Stomach (tissue), 8 donors: ENCODE measurements at regions not wholly inside any gene's neighbourhood (a gene's known extent, or its start where the extent isn't known, plus 50 kb on each side); places are given as distances from the start of the nearest gene placed in this dataset.
A peak's percentile ranks its signal among the peaks of the same experiment; 100 is the strongest.

Experiments
- DNase-seq, 2 donors: peaks; one replicate each; pipeline versions ENCODE4 v3.0.0 to v3.0.0-alpha.2; 2013 to 2019
- H3K27ac ChIP-seq, 5 donors: fragments of 200-600 bp in 4 of 5; sonication (generic) in 4 of 5; one replicate each; pipeline ENCODE4 v1.5.1; 2013 to 2019; ENCODE audit warnings: mild to moderate bottlenecking in 1 of 5, moderate library complexity in 1 of 5
- H3K27me3 ChIP-seq, 3 donors: fragments of 200-600 bp; sonication (generic); one replicate each; pipeline ENCODE4 v1.5.1; 2017 to 2019; ENCODE audit warnings: mixed run types in 1 of 3
- H3K36me3 ChIP-seq, 4 donors: fragments of 200-600 bp; sonication (generic); 1 replicate in 3 of 4; 2 replicates in 1 of 4; pipeline ENCODE4 v1.5.1; 2016 to 2019
- H3K4me1 ChIP-seq, 4 donors: fragments of 200-600 bp; sonication (generic); one replicate each; pipeline ENCODE4 v1.5.1; 2016 to 2019
- H3K4me3 ChIP-seq, 4 donors: fragments of 200-600 bp; sonication (generic) in 3 of 4; one replicate each; pipeline ENCODE4 v1.5.1; 2016 to 2019; ENCODE audit warnings: mild to moderate bottlenecking in 1 of 4
- H3K9me3 ChIP-seq, 4 donors: fragments of 200-600 bp; sonication (generic); one replicate each; pipeline ENCODE4 v1.5.1; 2016 to 2019
- CTCF ChIP-seq, 7 experiments: fragments of 450-650 bp in 4 of 7; fragments of 200-600 bp in 3 of 7; sonication (generic) in 3 of 7; IDR thresholded peaks; one replicate each; pipeline ENCODE4 v1.5.1; 2016 to 2019; ENCODE audit warnings: antibody characterized with exemption in 7 of 7, control low read depth in 2 of 7, mild to moderate bottlenecking in 1 of 7
- EP300 ChIP-seq: sonication (generic); formaldehyde crosslinking; IDR thresholded peaks from one replicate; pipeline ENCODE4 v1.6.1; 2017; ENCODE audit warnings: antibody characterized with exemption
- POLR2A ChIP-seq, 4 donors: fragments of 450-650 bp; IDR thresholded peaks; one replicate each; pipeline ENCODE4 v1.6.1; 2016; ENCODE audit warnings: antibody characterized with exemption in 4 of 4, control low read depth in 2 of 4, mild to moderate bottlenecking in 1 of 4, moderate library complexity in 1 of 4
- POLR2AphosphoS5 ChIP-seq, 3 donors: sonication (generic); formaldehyde crosslinking; IDR thresholded peaks; one replicate each; pipeline ENCODE4 v1.6.1; 2016; ENCODE audit warnings: antibody characterized with exemption in 3 of 3
- WGBS, 5 donors: extraction: QIAGEN DNeasy Blood & Tissue Kit in 3 of 5; methylation state at CpG; one replicate each; pipeline versions ENCODE4 v1.1.5 to v1.1.7; 2013 to 2018; 5-methylcytosine and 5-hydroxymethylcytosine counted together
- intact Hi-C: fragments of 100-400 bp; cut with DNase I; formaldehyde crosslinking; loops from one replicate; pipeline ENCODE4 v1.15.1; 2023; ENCODE audit warnings: low total_unique reads
- donor health status: healthy with polysubstance abuse.
- donor health status: Bipolar disorder and iron deficiency.
- donor health status: healthy.

GRCh38 chr9:89929673-89930480, 325.1 kb downstream of the GADD45G start:
- DNase-seq: peak in 1 of 2 donors; percentile 65
- Histone ChIP-seq H3K9me3 (no peaks in the 10 kb centered on the region), H3K27me3 (no peaks in the 10 kb centered on the region), H3K4me3 (no peak overlapping the region), H3K4me1 (peaks cover 13 to 52% (median 31%) of the 10 kb centered on the region in 4 donors), H3K27ac (no peak overlapping the region), H3K36me3 (no peaks in the 10 kb centered on the region)
- no peak for TF ChIP-seq EP300
- no peak for TF ChIP-seq POLR2AphosphoS5 (IDR thresholded peaks at IDR 0.05)
- TF ChIP-seq POLR2A (IDR thresholded peaks at IDR 0.05): no peak
- TF ChIP-seq CTCF (IDR thresholded peaks at IDR 0.05): no peak
- intact Hi-C loops: loop anchor here (10.0 kb wide), 1 partner anchor 165 kb away; no protein-coding TSS in a partner anchor
- 56 to 62% (median 60%) methylated on average over 9 of the region's 9 CpGs for WGBS, 5 donors

DNA sequence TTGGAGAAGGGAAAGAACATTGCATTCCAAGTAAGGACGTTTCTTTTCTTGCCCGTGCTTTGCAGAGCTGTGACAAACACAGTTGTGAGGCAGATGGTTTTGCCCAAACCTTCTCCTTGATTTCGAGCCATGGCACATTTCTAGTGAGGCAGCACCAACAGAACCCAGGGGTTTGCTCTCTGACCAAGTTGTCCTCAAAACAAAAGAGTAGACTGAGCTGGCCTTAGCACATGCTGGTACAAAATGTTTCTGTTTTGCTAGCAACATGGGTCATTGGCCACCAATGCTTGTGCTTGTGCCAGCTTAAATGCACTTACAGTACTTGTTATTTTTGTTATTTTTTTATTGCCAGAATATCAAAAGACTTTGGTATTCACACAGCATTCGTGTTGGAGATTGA, 328.8 kb downstream of the GADD45G start:
- TF ChIP-seq EP300 (peak; percentile 84), POLR2AphosphoS5 (IDR thresholded peaks at IDR 0.05) (peak in 1 of 3 donors; percentile 81), POLR2A (IDR thresholded peaks at IDR 0.05) (no peak), CTCF (IDR thresholded peaks at IDR 0.05) (no peak)

GRCh38 chr9:89935115-89935514, 330.3 kb downstream of the GADD45G start:
- intact Hi-C loops: no loop called here
- H3K9me3 ChIP-seq: no peaks in the 10 kb centered on the region
- H3K27ac ChIP-seq: peak overlapping the region in 1 of 5 donors; percentile 6
- H3K27me3 ChIP-seq: no peaks in the 10 kb centered on the region
- no peak for DNase-seq
- WGBS, 5 donors: 86 to 91% (median 90%) methylated on average over 6 of the region's 6 CpGs
- H3K36me3 ChIP-seq: no peaks in the 10 kb centered on the region
- no peak overlapping the region for H3K4me3 ChIP-seq
- TF ChIP-seq EP300: no peak
- TF ChIP-seq CTCF (IDR thresholded peaks at IDR 0.05): no peak
- TF ChIP-seq POLR2A (IDR thresholded peaks at IDR 0.05): no peak
- no peak for TF ChIP-seq POLR2AphosphoS5 (IDR thresholded peaks at IDR 0.05)
- peaks cover 0 to 34% (median 12%) of the 10 kb centered on the region in 4 donors for H3K4me1 ChIP-seq

More for the DNA sequence above, 328.8 kb downstream of the GADD45G start:
- intact Hi-C loops: no loop called here
- DNase-seq: no peak
- WGBS, 5 donors: 55 to 78% (median 70%) methylated on average over 4 of the region's 4 CpGs
- Histone ChIP-seq H3K27ac (peak overlapping the region in 1 of 5 donors; percentile 51), H3K4me3 (no peak overlapping the region), H3K27me3 (no peaks in the 10 kb centered on the region), H3K9me3 (no peaks in the 10 kb centered on the region), H3K36me3 (no peaks in the 10 kb centered on the region), H3K4me1 (peaks cover 0 to 45% (median 22%) of the 10 kb centered on the region in 4 donors)

DNA sequence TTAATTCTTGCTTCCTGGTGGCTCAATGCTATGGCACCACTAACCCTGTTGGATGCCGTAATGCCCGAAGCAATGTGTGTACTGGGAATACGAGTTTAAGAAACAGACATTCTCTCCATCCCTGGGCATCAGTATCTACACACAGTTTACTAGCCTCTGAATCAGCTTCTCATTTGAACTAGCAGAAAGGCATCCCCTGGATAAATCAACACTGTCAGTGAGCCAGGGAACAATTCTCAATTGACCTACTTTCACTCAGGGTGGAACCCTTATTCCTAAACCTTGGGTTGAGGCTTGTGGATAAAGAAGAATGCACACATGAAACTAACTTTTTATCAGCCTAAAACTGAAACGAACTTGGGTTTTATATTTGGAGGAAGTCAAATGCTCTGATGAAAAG, 331.0 kb downstream of the GADD45G start:
- Histone ChIP-seq H3K36me3 (no peaks in the 10 kb centered on the region), H3K4me3 (no peak overlapping the region), H3K9me3 (no peaks in the 10 kb centered on the region), H3K27ac (no peak overlapping the region), H3K27me3 (no peaks in the 10 kb centered on the region), H3K4me1 (peaks cover 0 to 31% (median 11%) of the 10 kb centered on the region in 4 donors)
- 66 to 75% (median 68%) methylated on average over 4 of the region's 4 CpGs for WGBS, 5 donors
- intact Hi-C loops: no loop called here
- TF ChIP-seq POLR2A (IDR thresholded peaks at IDR 0.05) (no peak), POLR2AphosphoS5 (IDR thresholded peaks at IDR 0.05) (no peak), EP300 (no peak), CTCF (IDR thresholded peaks at IDR 0.05) (no peak)
- DNase-seq: no peak
